Motor neuron (in vitro differentiated cells): ENCODE measurements at regions not wholly inside any gene's neighbourhood (a gene's known extent, or its start where the extent isn't known, plus 50 kb on each side); places are given as distances from the start of the nearest gene placed in this dataset.
A peak's percentile ranks its signal among the peaks of the same experiment; 100 is the strongest.

Experiments used
- ATAC-seq, 8 experiments: fragments of 200-7000 bp; cut with Tn5 transposase; replicated peaks in 6 of 8; 2 replicates each; pipeline ENCODE4 v1.8.0; 2021; ENCODE audit warnings: mild to moderate bottlenecking in 8 of 8, moderate library complexity in 8 of 8
- H3K27ac ChIP-seq, 2 donors: fragments of 250-450 bp; sonication (Bioruptor Pico); 2 replicates each; pipeline ENCODE4 v1.9.0; 2021; ENCODE audit warnings: antibody characterized with exemption in 2 of 2, mild to moderate bottlenecking in 2 of 2, moderate library complexity in 1 of 2
- H3K4me1 ChIP-seq, 2 donors: fragments of 250-450 bp; sonication (Bioruptor Pico); replicated peaks in 1 of 2; 2 replicates each; pipeline ENCODE4 v1.6.1; 2021; ENCODE audit warnings: antibody characterized with exemption in 2 of 2, mild to moderate bottlenecking in 2 of 2, moderate library complexity in 1 of 2
- H3K4me3 ChIP-seq, 5 donors: fragments of 250-450 bp; sonication (Bioruptor Pico); 2 replicates each; pipeline ENCODE4 v1.9.0; 2021; ENCODE audit warnings: antibody characterized with exemption in 5 of 5, mild to moderate bottlenecking in 5 of 5, moderate library complexity in 4 of 5
- WGBS, 10 experiments: fragments of 450-650 bp; shearing (Covaris generic); methylation state at CpG; one replicate each; pipeline ENCODE4 v1.0.0; 2022; 5-methylcytosine and 5-hydroxymethylcytosine counted together
- in situ Hi-C, 9 experiments: fragments of 400-800 bp; cut with MboI; loops; one replicate each; pipeline ENCODE4 v1.15.0; 2021; ENCODE audit warnings: low sequenced_read_pairs in 9 of 9, low pct_unique_long_range_greater_than_20kb in 2 of 9; ENCODE audit not compliant: unreplicated experiment in 9 of 9

DNA sequence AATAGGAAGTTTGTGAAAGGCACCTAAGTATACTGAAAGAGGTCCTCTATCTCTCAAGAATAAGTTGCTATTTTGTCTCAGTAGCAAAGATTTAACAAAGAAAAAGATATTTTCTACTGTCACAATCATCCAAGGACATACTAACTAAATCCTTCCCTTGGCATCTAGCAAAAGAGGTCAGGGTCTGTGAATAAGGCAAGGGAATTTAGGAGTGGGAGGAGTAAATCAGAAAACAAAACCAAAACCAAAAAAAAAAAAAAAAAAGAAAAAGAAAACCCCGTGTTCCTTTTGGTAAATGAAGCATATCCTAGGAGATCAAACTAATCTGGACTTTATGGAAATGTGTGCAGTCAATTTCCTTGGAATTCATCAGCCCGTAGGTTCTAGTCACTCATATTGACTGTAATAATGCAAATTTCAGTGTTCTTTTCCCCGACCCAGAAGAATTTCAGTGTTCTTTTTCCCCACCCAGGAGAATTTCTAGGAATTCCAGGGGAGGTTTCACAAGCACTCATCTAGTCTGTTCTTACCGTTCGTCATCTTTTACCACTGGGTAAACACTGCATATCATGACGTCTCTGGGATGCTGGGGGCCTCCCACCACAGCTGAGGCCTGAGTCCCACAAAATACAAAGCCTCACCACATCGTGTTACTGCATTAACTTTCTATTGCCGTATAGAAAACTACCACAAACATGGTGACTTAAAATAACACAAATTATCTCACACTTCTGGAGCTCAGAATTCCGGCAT is 113.8 kb upstream of the CCDC54 start:
- Histone ChIP-seq H3K4me3 (no peak overlapping the region), H3K27ac (no peak overlapping the region), H3K4me1 (peaks cover 0 to 2% of the 10 kb centered on the region in 2 donors)
- WGBS, 10 experiments = 42 to 100% (median 69%) methylated on average over 1 to 8 of the region's 9 CpGs
- ATAC-seq = peak in 3 of 8 experiments; percentile 53 to 71 (median 66)
- in situ Hi-C loops = loop anchor here in 1 of 9 experiments (25.0 kb wide), 1 partner anchor 149 kb away; no protein-coding TSS in a partner anchor

DNA sequence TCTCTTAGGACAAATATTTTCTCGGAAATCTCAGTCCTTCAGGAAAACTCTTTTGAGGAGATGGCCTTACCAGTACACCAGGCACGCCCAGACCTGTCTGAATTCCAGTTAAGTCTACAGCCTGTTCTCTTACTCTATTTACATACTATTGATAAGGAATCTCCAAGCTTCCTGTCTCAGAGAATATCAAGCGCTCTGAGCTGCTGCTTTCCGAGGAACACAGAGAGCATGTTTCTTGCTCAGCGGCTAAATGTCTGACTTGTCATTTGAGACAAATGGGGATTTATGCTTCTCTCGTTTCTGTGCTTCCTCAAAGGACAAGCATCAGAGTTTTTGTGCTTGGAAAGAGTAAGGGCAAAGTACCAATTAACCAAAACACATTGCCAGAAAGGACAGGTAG is 112.4 kb upstream of the CCDC54 start:
- peaks cover 0 to 2% of the 10 kb centered on the region in 2 donors for H3K4me1 ChIP-seq
- peak in 1 of 8 experiments; percentile 32 for ATAC-seq
- in situ Hi-C loops = loop anchor here in 1 of 9 experiments (25.0 kb wide), 1 partner anchor 147 kb away; no protein-coding TSS in a partner anchor
- H3K27ac ChIP-seq = no peak overlapping the region
- no peak overlapping the region for H3K4me3 ChIP-seq
- WGBS, 10 experiments = 10 to 100% (median 67%) methylated on average over 2 to 6 of the region's 6 CpGs; no CpG with 5 or more reads in 1 of the 10 experiments

DNA sequence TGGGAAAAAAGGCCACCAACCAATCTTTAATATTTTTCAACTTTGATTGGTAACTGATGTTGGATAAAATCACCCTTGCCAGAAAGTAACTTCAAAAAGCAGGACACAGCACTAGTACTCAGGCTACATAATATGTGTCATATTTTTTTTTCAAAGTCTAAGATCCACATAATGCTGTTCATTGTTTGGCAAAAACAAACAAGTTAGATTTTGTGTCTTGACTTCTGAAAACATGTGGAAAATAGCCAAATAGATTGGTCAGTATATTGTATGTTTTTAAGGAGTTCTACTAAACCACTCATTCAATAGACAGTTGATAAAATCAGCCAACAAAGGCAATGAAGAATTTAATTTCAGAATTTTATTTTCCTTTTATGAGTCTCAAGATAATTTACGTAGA is 111.7 kb upstream of the CCDC54 start:
- 75 to 100% (median 92%) methylated on average over 1 of the region's 1 CpG; no CpG with 5 or more reads in 2 of the 10 experiments for WGBS, 10 experiments
- ATAC-seq = no peak
- H3K4me3 ChIP-seq = no peak overlapping the region
- in situ Hi-C loops = loop anchor here in 1 of 9 experiments (25.0 kb wide), 1 partner anchor 147 kb away; no protein-coding TSS in a partner anchor
- H3K4me1 ChIP-seq = peaks cover 0 to 2% of the 10 kb centered on the region in 2 donors
- no peak overlapping the region for H3K27ac ChIP-seq

DNA sequence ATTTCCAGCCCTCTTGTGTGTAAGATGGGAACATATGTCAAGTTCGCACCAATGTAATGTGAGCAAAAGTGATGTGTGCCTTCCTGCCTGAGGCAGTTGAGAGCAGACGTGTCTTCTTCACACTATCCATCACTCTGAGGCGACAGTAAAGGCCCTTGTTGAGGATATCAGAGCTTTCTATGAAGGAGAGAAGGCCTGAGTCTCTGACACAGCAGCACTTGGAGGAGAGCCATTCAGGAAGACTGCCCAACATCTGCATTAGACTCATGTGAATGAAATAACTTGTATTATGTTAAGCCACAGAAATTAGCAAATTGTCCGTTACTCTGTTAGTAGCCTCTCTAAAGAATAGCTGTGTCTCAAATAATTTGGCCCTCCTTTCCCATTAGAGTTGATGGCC is 108.8 kb upstream of the CCDC54 start:
- H3K4me1 ChIP-seq = peaks cover 0 to 2% of the 10 kb centered on the region in 2 donors
- H3K4me3 ChIP-seq = no peak overlapping the region
- peak in 2 of 8 experiments; percentile 60 to 63 for ATAC-seq
- WGBS, 10 experiments = 33 to 100% (median 83%) methylated on average over 1 to 4 of the region's 4 CpGs; no CpG with 5 or more reads in 2 of the 10 experiments
- no peak overlapping the region for H3K27ac ChIP-seq
- in situ Hi-C loops = loop anchor here in 1 of 9 experiments (25.0 kb wide), 1 partner anchor 144 kb away; no protein-coding TSS in a partner anchor

DNA sequence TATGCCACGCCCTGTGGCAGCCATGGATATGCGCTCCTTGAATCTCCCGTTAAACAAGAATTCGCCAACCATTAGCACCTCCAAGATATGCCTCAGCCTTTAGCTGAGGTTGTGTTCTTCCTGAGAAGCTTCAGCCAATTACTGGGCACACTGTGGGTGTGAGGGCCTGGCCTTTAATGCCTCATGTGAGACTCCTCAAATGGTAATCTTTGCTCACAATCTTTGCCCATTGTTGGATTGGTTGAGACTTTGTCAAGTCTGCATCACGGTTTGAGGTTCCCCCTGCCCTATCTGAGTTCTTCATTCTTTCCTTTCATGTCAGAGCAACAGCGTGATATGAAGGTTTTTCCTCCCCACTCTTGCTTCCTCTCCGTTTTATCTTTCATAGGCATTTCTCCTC is 108.1 kb upstream of the CCDC54 start:
- in situ Hi-C loops = loop anchor here in 1 of 9 experiments (25.0 kb wide), 1 partner anchor 143 kb away; no protein-coding TSS in a partner anchor
- Histone ChIP-seq H3K4me3 (no peak overlapping the region), H3K4me1 (peaks cover 0 to 2% of the 10 kb centered on the region in 2 donors), H3K27ac (no peak overlapping the region)
- ATAC-seq = no peak
- WGBS, 10 experiments = 76 to 100% (median 93%) methylated on average over 2 to 6 of the region's 7 CpGs

DNA sequence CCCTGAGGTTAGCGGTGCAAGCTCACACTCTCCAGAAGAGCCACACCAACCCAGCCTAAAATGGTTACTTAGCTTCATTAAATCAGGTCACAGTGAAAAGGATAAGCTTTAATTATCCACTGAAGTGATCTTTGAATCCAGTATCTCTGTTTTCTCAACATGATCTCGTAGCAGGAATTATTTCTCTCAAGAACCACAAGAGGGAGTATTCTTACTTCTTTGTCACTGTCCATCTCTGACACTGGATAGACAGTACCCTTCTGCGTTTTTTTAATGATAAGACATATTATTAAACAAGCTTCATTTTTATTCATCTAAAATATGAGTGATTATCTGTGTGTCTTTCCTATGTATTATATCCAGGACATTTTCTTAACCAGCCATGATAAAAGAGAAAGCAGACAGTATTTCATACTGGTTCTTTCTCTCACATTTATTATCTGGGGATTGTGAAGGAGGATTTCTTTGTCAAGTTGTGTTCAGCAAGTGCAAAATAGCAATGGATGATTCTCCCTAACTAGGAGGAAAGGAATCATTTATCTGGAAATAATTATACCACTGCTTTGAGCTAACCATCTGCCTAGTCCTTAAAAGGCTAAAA is 105.4 kb upstream of the CCDC54 start:
- H3K4me3 ChIP-seq = no peak overlapping the region
- in situ Hi-C loops = loop anchor here in 3 of 9 experiments (10.0 to 25.0 kb wide), 2 partner anchors 140 to 143 kb away; no protein-coding TSS in a partner anchor
- H3K4me1 ChIP-seq = no peaks in the 10 kb centered on the region
- H3K27ac ChIP-seq = no peak overlapping the region
- 0 to 24% (median 9%) methylated on average over 1 to 3 of the region's 3 CpGs for WGBS, 10 experiments
- ATAC-seq = peak; percentile 50 to 76 (median 68)

DNA sequence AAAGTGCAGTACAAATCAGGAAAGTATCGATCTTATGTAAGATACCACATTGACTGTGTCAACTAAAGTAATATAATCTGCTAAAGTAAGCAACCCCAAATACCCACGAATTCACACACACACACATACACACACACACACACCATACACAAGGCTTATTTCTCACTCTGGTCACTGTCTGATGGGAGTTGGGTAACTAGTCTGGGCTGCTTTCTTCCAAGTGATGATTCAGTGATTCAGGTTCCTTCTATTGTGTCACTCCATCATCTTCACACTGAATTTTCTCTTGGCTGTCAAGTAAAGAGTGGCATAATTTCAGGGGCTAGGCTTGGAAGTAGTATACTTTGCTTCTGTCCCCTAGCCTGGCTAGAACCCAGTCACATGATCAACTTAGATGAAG is 104.8 kb upstream of the CCDC54 start:
- in situ Hi-C loops = loop anchor here in 3 of 9 experiments (10.0 to 25.0 kb wide), 2 partner anchors 140 to 142 kb away; no protein-coding TSS in a partner anchor
- no peaks in the 10 kb centered on the region for H3K4me1 ChIP-seq
- ATAC-seq = no peak
- no peak overlapping the region for H3K4me3 ChIP-seq
- no peak overlapping the region for H3K27ac ChIP-seq
- 0 to 100% (median 79%) methylated on average over 1 to 2 of the region's 2 CpGs; no CpG with 5 or more reads in 4 of the 10 experiments for WGBS, 10 experiments

DNA sequence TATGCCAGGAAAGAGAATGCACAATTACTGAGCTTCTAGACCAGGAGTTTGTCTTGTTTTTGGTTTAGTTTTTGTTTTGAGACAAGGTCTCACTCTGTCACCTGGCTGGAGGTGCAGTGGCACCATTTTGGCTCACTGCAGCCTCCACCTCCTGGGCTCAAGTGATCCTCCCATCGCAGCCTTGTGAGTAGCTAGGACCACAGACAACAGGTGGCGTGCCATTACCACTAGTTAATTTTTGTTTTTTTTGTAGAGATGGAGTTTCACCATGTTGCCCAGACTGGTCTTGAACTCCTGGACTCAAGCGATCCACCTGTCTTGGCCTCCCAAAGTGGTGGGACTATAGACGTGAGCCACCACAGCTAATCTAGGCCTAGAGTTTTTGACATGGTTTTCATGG is 104.4 kb upstream of the CCDC54 start:
- Histone ChIP-seq H3K4me1 (no peaks in the 10 kb centered on the region), H3K4me3 (no peak overlapping the region), H3K27ac (no peak overlapping the region)
- ATAC-seq = no peak
- in situ Hi-C loops = loop anchor here in 3 of 9 experiments (10.0 to 25.0 kb wide), 2 partner anchors 139 to 142 kb away; no protein-coding TSS in a partner anchor
- 77 to 100% (median 93%) methylated on average over 1 to 4 of the region's 4 CpGs; no CpG with 5 or more reads in 3 of the 10 experiments for WGBS, 10 experiments

DNA sequence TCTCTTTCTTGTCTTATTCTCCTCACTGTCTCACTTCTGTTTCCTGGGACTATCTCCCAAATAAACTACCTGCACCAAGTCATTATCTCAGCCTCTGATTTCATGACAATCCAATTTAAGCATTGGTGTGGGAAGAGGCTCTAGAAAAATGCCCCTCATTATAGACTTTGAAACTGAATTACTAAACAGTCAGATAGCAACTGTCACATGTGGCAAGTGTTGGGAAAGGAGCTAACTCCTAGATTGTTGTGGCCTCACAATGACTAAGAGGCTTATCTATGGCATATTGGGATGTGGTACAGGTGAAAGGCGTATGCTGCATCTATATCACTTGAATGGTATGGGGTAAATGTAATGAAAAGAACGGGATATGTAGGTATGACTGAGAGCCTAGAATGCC is 103.5 kb upstream of the CCDC54 start:
- WGBS, 10 experiments = 67 to 100% (median 93%) methylated on average over 1 to 2 of the region's 2 CpGs; no CpG with 5 or more reads in 4 of the 10 experiments
- Histone ChIP-seq H3K27ac (no peak overlapping the region), H3K4me3 (no peak overlapping the region), H3K4me1 (no peaks in the 10 kb centered on the region)
- ATAC-seq = no peak
- in situ Hi-C loops = loop anchor here in 3 of 9 experiments (10.0 to 25.0 kb wide), 2 partner anchors 139 to 141 kb away; no protein-coding TSS in a partner anchor

DNA sequence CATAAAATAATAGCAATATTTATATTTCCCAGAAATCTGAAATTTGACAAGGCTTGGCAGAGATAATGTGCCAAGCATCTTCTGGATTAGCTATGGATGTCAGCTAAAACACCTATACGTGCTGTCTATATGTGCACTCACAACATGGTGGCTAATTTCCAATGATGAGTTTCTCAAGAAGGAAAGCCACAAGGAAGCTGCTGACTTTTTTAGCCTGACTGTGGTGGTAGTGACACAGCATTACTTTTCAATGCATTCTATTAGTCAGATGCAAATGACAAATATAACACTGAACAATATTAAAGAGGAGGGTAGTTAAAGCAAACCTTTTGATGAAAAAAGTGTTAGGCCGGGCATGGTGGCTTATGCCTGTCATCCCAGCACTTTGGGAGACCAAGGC is 101.7 kb upstream of the CCDC54 start:
- no peaks in the 10 kb centered on the region for H3K4me1 ChIP-seq
- whole genome bisulfite sequencing, 10 experiments = 63 to 100% (median 100%) methylated on average over 1 to 2 of the region's 2 CpGs; no CpG with 5 or more reads in 3 of the 10 experiments
- in situ Hi-C loops = loop anchor here in 2 of 9 experiments (10.0 kb wide), 1 partner anchor 139 kb away; no protein-coding TSS in a partner anchor
- ATAC-seq = no peak
- H3K4me3 ChIP-seq = no peak overlapping the region
- no peak overlapping the region for H3K27ac ChIP-seq

DNA sequence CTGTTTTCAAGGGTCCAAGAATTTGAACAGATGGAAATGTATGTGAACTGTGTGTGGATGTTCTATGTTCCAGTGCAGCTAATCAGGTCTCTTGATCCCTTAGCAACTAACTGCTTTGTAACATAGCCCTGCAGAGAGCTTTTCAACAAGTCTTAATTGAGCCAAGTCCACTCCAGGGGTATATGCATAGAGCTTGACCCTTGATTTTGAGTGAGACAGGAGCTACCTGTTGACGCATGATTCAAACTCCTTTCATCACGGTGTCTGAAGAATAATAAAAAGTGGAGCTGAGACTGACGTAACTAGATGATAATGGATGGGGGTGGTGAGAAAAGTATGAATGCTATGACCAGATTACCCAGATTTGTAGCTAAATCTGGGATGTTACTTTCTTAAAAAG is 93.3 kb upstream of the CCDC54 start:
- no peak overlapping the region for H3K4me3 ChIP-seq
- ATAC-seq = no peak
- in situ Hi-C loops = no loop called here
- H3K4me1 ChIP-seq = no peaks in the 10 kb centered on the region
- H3K27ac ChIP-seq = no peak overlapping the region
- WGBS, 10 experiments = 50 to 100% (median 66%) methylated on average over 1 to 3 of the region's 3 CpGs; no CpG with 5 or more reads in 2 of the 10 experiments

DNA sequence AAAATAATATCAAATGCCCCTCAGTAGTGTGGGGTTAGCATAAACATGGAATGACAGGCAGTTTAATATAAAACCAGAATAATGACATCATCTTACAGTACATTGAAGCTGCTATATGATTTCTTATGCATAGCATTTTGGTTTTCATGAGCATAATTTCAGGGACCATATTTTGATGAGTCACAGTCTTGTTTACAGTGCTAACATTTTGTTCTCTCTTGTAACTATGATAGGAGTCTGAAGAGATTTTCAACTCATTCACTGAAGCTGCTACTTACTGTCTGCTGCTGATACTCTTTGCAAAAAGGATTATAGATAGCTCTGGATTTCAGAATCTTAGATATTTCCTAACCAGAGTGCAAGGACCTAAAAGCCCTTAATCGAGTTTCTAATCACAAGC is 92.6 kb upstream of the CCDC54 start:
- peak in 4 of 8 experiments; percentile 20 to 74 (median 52) for ATAC-seq
- Histone ChIP-seq H3K4me3 (no peak overlapping the region), H3K27ac (no peak overlapping the region)

DNA sequence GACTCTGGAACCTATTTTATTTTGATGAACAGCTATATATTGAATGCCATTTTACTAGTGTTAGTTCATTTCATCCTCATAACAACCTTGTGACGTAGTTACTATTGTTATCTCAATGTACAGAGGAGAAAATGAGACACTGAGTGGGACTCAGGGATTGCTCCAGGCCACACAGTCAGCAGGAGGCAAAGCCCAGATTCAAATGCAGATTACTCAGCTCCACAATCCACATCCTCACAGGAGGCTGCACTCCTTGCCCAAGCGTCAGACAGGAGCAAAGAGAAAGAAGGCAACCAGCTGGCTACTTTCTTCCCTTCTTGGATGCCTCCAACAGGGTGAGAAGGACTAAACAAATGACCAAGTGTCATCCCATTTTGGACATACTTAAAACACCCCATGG is 92.0 kb upstream of the CCDC54 start:
- H3K4me1 ChIP-seq = no peaks in the 10 kb centered on the region
- WGBS, 10 experiments = 0 to 62% (median 40%) methylated on average over 1 to 2 of the region's 2 CpGs; no CpG with 5 or more reads in 1 of the 10 experiments
- no peak overlapping the region for H3K27ac ChIP-seq
- ATAC-seq = peak in 4 of 8 experiments; percentile 40 to 96 (median 71)
- H3K4me3 ChIP-seq = no peak overlapping the region
- in situ Hi-C loops = no loop called here

More for the DNA sequence above, 92.6 kb upstream of the CCDC54 start:
- WGBS, 10 experiments = 17 to 67% (median 40%) methylated on average over 1 of the region's 1 CpG; no CpG with 5 or more reads in 4 of the 10 experiments
- no peaks in the 10 kb centered on the region for H3K4me1 ChIP-seq
- in situ Hi-C loops = no loop called here
